Trophoblast cell (in vitro differentiated cells and primary cell): ENCODE measurements at regions not wholly inside any gene's neighbourhood (a gene's known extent, or its start where the extent isn't known, plus 50 kb on each side); places are given as distances from the start of the nearest gene placed in this dataset.
A peak's percentile ranks its signal among the peaks of the same experiment; 100 is the strongest.
"Not testable (repeated sequence)": the region's sequence is repeated elsewhere in the genome, so short reads cannot be mapped to it uniquely, and the experiment has no call there.

Experiments
- DNase-seq, 2 donors: peaks; one replicate each; pipeline ENCODE4 v3.0.0-alpha.2; 2016
- H2AFZ ChIP-seq: 2 replicates; pipeline ENCODE4 v1.6.1; 2013; ENCODE audit warnings: low read length, moderate library complexity, mild to moderate bottlenecking; ENCODE audit not compliant: insufficient read depth, poor library complexity
- H2AK5ac ChIP-seq: 2 replicates; pipeline ENCODE4 v1.6.1; 2013; ENCODE audit warnings: mild to moderate bottlenecking, low read length
- H2BK120ac ChIP-seq: 2 replicates; pipeline ENCODE4 v1.6.1; 2013; ENCODE audit warnings: low read length, mild to moderate bottlenecking, moderate library complexity; ENCODE audit not compliant: insufficient read depth, poor library complexity
- H2BK12ac ChIP-seq: 2 replicates; pipeline ENCODE4 v1.6.1; 2013; ENCODE audit warnings: mild to moderate bottlenecking, low read length, moderate library complexity
- H2BK5ac ChIP-seq: 2 replicates; pipeline ENCODE4 v1.6.1; 2013; ENCODE audit warnings: low read length, low read depth, moderate library complexity, mild to moderate bottlenecking; ENCODE audit not compliant: poor library complexity
- H3K14ac ChIP-seq: 2 replicates; pipeline ENCODE4 v1.6.1; 2013; ENCODE audit warnings: mild to moderate bottlenecking, low read length
- H3K18ac ChIP-seq: 2 replicates; pipeline ENCODE4 v1.6.1; 2013; ENCODE audit warnings: mild to moderate bottlenecking, low read length
- H3K23ac ChIP-seq: 2 replicates; pipeline ENCODE4 v1.6.1; 2013; ENCODE audit warnings: low read length
- H3K27ac ChIP-seq: 2 replicates; pipeline ENCODE4 v1.5.1; 2013; ENCODE audit warnings: low read depth, mild to moderate bottlenecking, inconsistent platforms, low read length, moderate library complexity
- H3K27me3 ChIP-seq: 2 replicates; pipeline ENCODE4 v1.6.1; 2013; ENCODE audit warnings: inconsistent platforms, mild to moderate bottlenecking, low read length, moderate library complexity; ENCODE audit not compliant: insufficient read depth
- H3K36me3 ChIP-seq, 2 experiments: 1 replicate in 1 of 2; 2 replicates in 1 of 2; pipeline ENCODE4 v1.6.1; 2013; ENCODE audit warnings: low read length in 2 of 2, mild to moderate bottlenecking in 2 of 2, moderate library complexity in 1 of 2; ENCODE audit not compliant: insufficient read depth in 2 of 2, control insufficient read depth in 1 of 2
- H3K4ac ChIP-seq: 2 replicates; pipeline ENCODE4 v1.6.1; 2013; ENCODE audit warnings: low read depth, mild to moderate bottlenecking, low read length, moderate library complexity
- H3K4me1 ChIP-seq, 2 experiments: 1 replicate in 1 of 2; 2 replicates in 1 of 2; pipeline ENCODE4 v1.6.1; 2013; ENCODE audit warnings: low read length in 2 of 2, mild to moderate bottlenecking in 2 of 2, moderate library complexity in 1 of 2; ENCODE audit not compliant: insufficient read depth in 2 of 2, control insufficient read depth in 1 of 2
- H3K4me2 ChIP-seq: 2 replicates; pipeline ENCODE4 v1.6.1; 2013; ENCODE audit warnings: inconsistent platforms, mild to moderate bottlenecking, low read length, moderate library complexity
- H3K4me3 ChIP-seq: 2 replicates; pipeline ENCODE4 v1.5.1; 2013; ENCODE audit warnings: mild to moderate bottlenecking, low read depth, low read length, inconsistent platforms
- H3K79me1 ChIP-seq: one replicate; pipeline ENCODE4 v1.6.1; 2013; ENCODE audit warnings: low read length
- H3K79me2 ChIP-seq: 2 replicates; pipeline ENCODE4 v1.6.1; 2013; ENCODE audit warnings: low read length, mild to moderate bottlenecking; ENCODE audit not compliant: control insufficient read depth, insufficient read depth, poor library complexity
- H3K9ac ChIP-seq: 2 replicates; pipeline ENCODE4 v1.6.1; 2013; ENCODE audit warnings: mild to moderate bottlenecking, low read length
- H3K9me3 ChIP-seq: 2 replicates; pipeline ENCODE4 v1.6.1; 2013; ENCODE audit warnings: low read depth, mild to moderate bottlenecking, control low read depth, inconsistent platforms, low read length; ENCODE audit not compliant: insufficient read depth
- H4K12ac ChIP-seq: 2 replicates; pipeline ENCODE4 v1.6.1; 2013; ENCODE audit warnings: low read depth, mild to moderate bottlenecking, low read length, moderate library complexity
- H4K8ac ChIP-seq: 2 replicates; pipeline ENCODE4 v1.6.1; 2013; ENCODE audit warnings: low read depth, mild to moderate bottlenecking, low read length, moderate library complexity
- H4K91ac ChIP-seq: one replicate; pipeline ENCODE4 v1.6.1; 2013; ENCODE audit warnings: low read depth, mild to moderate bottlenecking, low read length, moderate library complexity
- WGBS: extraction: QIAGEN DNeasy Blood & Tissue Kit; methylation state at CpG from one replicate; pipeline ENCODE4 v1.1.7; 2013; ENCODE audit warnings: missing lambda C conversion rate; ENCODE audit not compliant: insufficient read length, insufficient coverage; ENCODE audit errors: extremely low coverage; 5-methylcytosine and 5-hydroxymethylcytosine counted together

- not testable (repeated sequence) for H2AK5ac ChIP-seq, H3K4ac ChIP-seq, H3K9me3 ChIP-seq
Observed at GRCh38 chr16:33516686-33517085, 57.3 kb downstream of the TP53TG3F start.

More at GRCh38 chr16:33516686-33517085, 57.3 kb downstream of the TP53TG3F start:
- not testable (repeated sequence) for H3K27me3 ChIP-seq, H3K23ac ChIP-seq, H3K4me1 ChIP-seq, H2AFZ ChIP-seq, H3K4me3 ChIP-seq, H2BK120ac ChIP-seq, H3K36me3 ChIP-seq, H2BK5ac ChIP-seq, H3K79me1 ChIP-seq, H2BK12ac ChIP-seq, H3K27ac ChIP-seq, H3K18ac ChIP-seq, H3K14ac ChIP-seq, H3K4me2 ChIP-seq, H4K8ac ChIP-seq, H3K9ac ChIP-seq, H4K12ac ChIP-seq, H4K91ac ChIP-seq, H3K79me2 ChIP-seq
- peak in 1 of 2 donors; percentile 0 for DNase-seq
- no CpG with 5 or more reads among the region's 54 CpGs for WGBS
